ENCODE measurements at regions not wholly inside any gene's neighbourhood (a gene's known extent, or its start where the extent isn't known, plus 50 kb on each side); places are given as distances from the start of the nearest gene placed in this dataset.

- no peak for ATAC-seq
- H3K27me3 ChIP-seq (ENCODE audit: control insufficient read depth, insufficient read depth, low read length), result no peaks in the 10 kb centered on the region
- TF ChIP-seq, protein P1, sequence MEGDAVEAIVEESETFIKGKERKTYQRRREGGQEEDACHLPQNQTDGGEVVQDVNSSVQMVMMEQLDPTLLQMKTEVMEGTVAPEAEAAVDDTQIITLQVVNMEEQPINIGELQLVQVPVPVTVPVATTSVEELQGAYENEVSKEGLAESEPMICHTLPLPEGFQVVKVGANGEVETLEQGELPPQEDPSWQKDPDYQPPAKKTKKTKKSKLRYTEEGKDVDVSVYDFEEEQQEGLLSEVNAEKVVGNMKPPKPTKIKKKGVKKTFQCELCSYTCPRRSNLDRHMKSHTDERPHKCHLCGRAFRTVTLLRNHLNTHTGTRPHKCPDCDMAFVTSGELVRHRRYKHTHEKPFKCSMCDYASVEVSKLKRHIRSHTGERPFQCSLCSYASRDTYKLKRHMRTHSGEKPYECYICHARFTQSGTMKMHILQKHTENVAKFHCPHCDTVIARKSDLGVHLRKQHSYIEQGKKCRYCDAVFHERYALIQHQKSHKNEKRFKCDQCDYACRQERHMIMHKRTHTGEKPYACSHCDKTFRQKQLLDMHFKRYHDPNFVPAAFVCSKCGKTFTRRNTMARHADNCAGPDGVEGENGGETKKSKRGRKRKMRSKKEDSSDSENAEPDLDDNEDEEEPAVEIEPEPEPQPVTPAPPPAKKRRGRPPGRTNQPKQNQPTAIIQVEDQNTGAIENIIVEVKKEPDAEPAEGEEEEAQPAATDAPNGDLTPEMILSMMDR (IDR thresholded peaks at IDR 0.05), result no peak
These were observed 91.2 kb upstream of the RET start for GRCh38 chr10:42985436-42986316.

DNA sequence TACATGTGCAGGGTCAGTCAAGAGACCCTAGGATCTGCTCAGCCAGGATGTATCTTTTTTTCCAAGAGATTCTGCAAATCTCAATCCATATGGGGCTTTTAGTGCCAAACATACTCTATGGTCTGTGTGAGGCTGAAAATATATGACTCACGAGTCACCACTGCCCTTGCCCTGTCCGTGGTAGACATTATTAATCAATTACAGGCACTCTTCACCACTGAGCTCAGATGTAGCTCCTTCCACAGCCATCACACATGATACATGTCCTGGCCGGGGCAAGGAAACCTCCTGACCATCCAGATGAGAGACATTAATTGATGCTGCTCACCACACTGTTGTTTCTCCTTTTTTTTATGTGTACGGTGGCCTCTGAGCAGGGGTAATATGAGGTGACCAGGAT, 90.2 kb upstream of the RET start:
- H3K36me3 ChIP-seq (ENCODE audit: control insufficient read depth, insufficient read depth, low read length), result no peaks in the 10 kb centered on the region
- no peak overlapping the region for H3K4me3 ChIP-seq (ENCODE audit: low read length)
- no peak overlapping the region for H3K4me3 Mint-ChIP-seq
- H3K27me3 ChIP-seq (ENCODE audit: control insufficient read depth, insufficient read depth, low read length), result no peaks in the 10 kb centered on the region
- no peaks in the 10 kb centered on the region for H3K9me3 Mint-ChIP-seq
- no peak overlapping the region for H3K27ac Mint-ChIP-seq
- no peaks in the 10 kb centered on the region for H3K36me3 Mint-ChIP-seq
- intact Hi-C loops (cut with micrococcal nuclease), result no loop called here
- TF ChIP-seq, protein P1 (IDR thresholded peaks at IDR 0.05), result no peak
- H3K27ac ChIP-seq (ENCODE audit: low read length), result no peak overlapping the region
- no peak for ATAC-seq
- H3K4me1 Mint-ChIP-seq, result no peaks in the 10 kb centered on the region
- H3K9me3 ChIP-seq (ENCODE audit: control insufficient read depth, insufficient read depth, low read length), result no peaks in the 10 kb centered on the region
- no peak for DNase-seq
- H3K4me1 ChIP-seq (ENCODE audit: control insufficient read depth, insufficient read depth, low read length), result no peaks in the 10 kb centered on the region
- WGBS (ENCODE audit: insufficient coverage), result 73% methylated on average over 4 of the region's 4 CpGs
- no peaks in the 10 kb centered on the region for H3K27me3 Mint-ChIP-seq (ENCODE audit: low read depth in 2 of 2)

More at GRCh38 chr10:42985436-42986316, 91.2 kb upstream of the RET start:
- Histone ChIP-seq H3K27ac (ENCODE audit: low read length) (no peak overlapping the region), H3K9me3 (ENCODE audit: control insufficient read depth, insufficient read depth, low read length) (no peaks in the 10 kb centered on the region), H3K4me1 (ENCODE audit: control insufficient read depth, insufficient read depth, low read length) (no peaks in the 10 kb centered on the region), H3K36me3 (ENCODE audit: control insufficient read depth, insufficient read depth, low read length) (no peaks in the 10 kb centered on the region), H3K4me3 (ENCODE audit: low read length) (no peak overlapping the region)
- no peak for DNase-seq
- no peaks in the 10 kb centered on the region for H3K9me3 Mint-ChIP-seq
- no peak overlapping the region for H3K27ac Mint-ChIP-seq
- H3K27me3 Mint-ChIP-seq (ENCODE audit: low read depth in 2 of 2), result no peaks in the 10 kb centered on the region
- WGBS (ENCODE audit: insufficient coverage), result 88% methylated on average over 11 of the region's 11 CpGs
- no peak overlapping the region for H3K4me3 Mint-ChIP-seq
- no peaks in the 10 kb centered on the region for H3K36me3 Mint-ChIP-seq
- intact Hi-C loops (cut with micrococcal nuclease), result no loop called here
- H3K4me1 Mint-ChIP-seq, result no peaks in the 10 kb centered on the region

GRCh38 chr10:42987121-42987541, 89.7 kb upstream of the RET start:
- H3K27me3 ChIP-seq (ENCODE audit: control insufficient read depth, insufficient read depth, low read length), result no peaks in the 10 kb centered on the region
- TF ChIP-seq, protein P1 (IDR thresholded peaks at IDR 0.05), result no peak
- H3K36me3 Mint-ChIP-seq, result no peaks in the 10 kb centered on the region
- intact Hi-C loops (cut with micrococcal nuclease), result no loop called here
- no peak for DNase-seq
- H3K4me1 Mint-ChIP-seq, result no peaks in the 10 kb centered on the region
- no peak overlapping the region for H3K4me3 Mint-ChIP-seq
- H3K27ac ChIP-seq (ENCODE audit: low read length), result no peak overlapping the region
- H3K4me3 ChIP-seq (ENCODE audit: low read length), result no peak overlapping the region
- no peaks in the 10 kb centered on the region for H3K4me1 ChIP-seq (ENCODE audit: control insufficient read depth, insufficient read depth, low read length)
- H3K27me3 Mint-ChIP-seq (ENCODE audit: low read depth in 2 of 2), result no peaks in the 10 kb centered on the region
- 60% methylated on average over 8 of the region's 8 CpGs for WGBS (ENCODE audit: insufficient coverage)
- no peaks in the 10 kb centered on the region for H3K9me3 ChIP-seq (ENCODE audit: control insufficient read depth, insufficient read depth, low read length)
- ATAC-seq, result no peak
- no peak overlapping the region for H3K27ac Mint-ChIP-seq
- no peaks in the 10 kb centered on the region for H3K9me3 Mint-ChIP-seq
- no peaks in the 10 kb centered on the region for H3K36me3 ChIP-seq (ENCODE audit: control insufficient read depth, insufficient read depth, low read length)

- TF ChIP-seq, protein P1 (IDR thresholded peaks at IDR 0.05), result no peak
- Histone ChIP-seq H3K4me3 (ENCODE audit: low read length) (no peak overlapping the region), H3K4me1 (ENCODE audit: control insufficient read depth, insufficient read depth, low read length) (no peaks in the 10 kb centered on the region), H3K27ac (ENCODE audit: low read length) (no peak overlapping the region), H3K9me3 (ENCODE audit: control insufficient read depth, insufficient read depth, low read length) (no peaks in the 10 kb centered on the region), H3K36me3 (ENCODE audit: control insufficient read depth, insufficient read depth, low read length) (no peaks in the 10 kb centered on the region), H3K27me3 (ENCODE audit: control insufficient read depth, insufficient read depth, low read length) (no peaks in the 10 kb centered on the region)
- H3K4me3 Mint-ChIP-seq, result no peak overlapping the region
- H3K27me3 Mint-ChIP-seq (ENCODE audit: low read depth in 2 of 2), result no peaks in the 10 kb centered on the region
- H3K36me3 Mint-ChIP-seq, result no peaks in the 10 kb centered on the region
- WGBS (ENCODE audit: insufficient coverage), result 88% methylated on average over 7 of the region's 7 CpGs
- ATAC-seq (no peak), DNase-seq (no peak)
- intact Hi-C loops (cut with micrococcal nuclease), result no loop called here
- H3K9me3 Mint-ChIP-seq, result no peaks in the 10 kb centered on the region
- no peak overlapping the region for H3K27ac Mint-ChIP-seq
- H3K4me1 Mint-ChIP-seq, result no peaks in the 10 kb centered on the region
These were observed 89.3 kb upstream of the RET start for GRCh38 chr10:42987575-42987974.
